Karpas-422 (cell line): ENCODE measurements at regions not wholly inside any gene's neighbourhood (a gene's known extent, or its start where the extent isn't known, plus 50 kb on each side); places are given as distances from the start of the nearest gene placed in this dataset.

Source experiments
- DNase-seq: peaks from one replicate; pipeline ENCODE4 v3.0.0-alpha.2; 2015
- H2AFZ ChIP-seq: fragments of 200-600 bp; sonication (generic); 2 replicates; pipeline ENCODE4 v1.6.1; 2014; ENCODE audit warnings: antibody characterized with exemption, low read length, mixed read lengths
- H3K27ac ChIP-seq: fragments of 200-600 bp; sonication (generic); 2 replicates; pipeline ENCODE4 v1.5.1; 2014; ENCODE audit warnings: mild to moderate bottlenecking, low read length, moderate library complexity
- H3K27me3 ChIP-seq: fragments of 200-600 bp; sonication (generic); 2 replicates; pipeline ENCODE4 v1.6.1; 2014; ENCODE audit warnings: low read length, mixed read lengths
- H3K36me3 ChIP-seq: fragments of 200-600 bp; sonication (generic); 2 replicates; pipeline ENCODE4 v1.6.1; 2014; ENCODE audit warnings: low read length, mixed read lengths; ENCODE audit not compliant: insufficient read depth
- H3K4me1 ChIP-seq: fragments of 200-600 bp; sonication (generic); 2 replicates; pipeline ENCODE4 v1.6.1; 2014; ENCODE audit warnings: mild to moderate bottlenecking, low read length, mixed read lengths
- H3K4me2 ChIP-seq: fragments of 200-600 bp; sonication (generic); 2 replicates; pipeline ENCODE4 v1.6.1; 2014; ENCODE audit warnings: low read length, low read depth, mild to moderate bottlenecking; ENCODE audit not compliant: poor library complexity, severe bottlenecking
- H3K4me3 ChIP-seq: fragments of 200-600 bp; sonication (generic); 2 replicates; pipeline ENCODE4 v1.5.1; 2014; ENCODE audit warnings: mild to moderate bottlenecking, antibody characterized with exemption, low read length, mixed read lengths
- H3K79me2 ChIP-seq: fragments of 200-600 bp; sonication (generic); 2 replicates; pipeline ENCODE4 v1.6.1; 2014; ENCODE audit warnings: mild to moderate bottlenecking, low read length, mixed read lengths
- H3K9ac ChIP-seq: fragments of 200-600 bp; sonication (generic); 2 replicates; pipeline ENCODE4 v1.6.0; 2014; ENCODE audit warnings: low read length
- H3K9me2 ChIP-seq: fragments of 200-600 bp; sonication (generic), shearing (Covaris generic); replicated peaks from 2 replicates; pipeline ENCODE4 v1.6.0; 2014; ENCODE audit warnings: mild to moderate bottlenecking, low read length, moderate library complexity; ENCODE audit not compliant: insufficient read depth
- H3K9me3 ChIP-seq: fragments of 300-700, 200-600 bp; sonication (generic); 2 replicates; pipeline ENCODE4 v1.6.1; 2014; ENCODE audit warnings: low read length, mixed read lengths
- H4K20me1 ChIP-seq: fragments of 200-600 bp; sonication (generic); 2 replicates; pipeline ENCODE4 v1.6.1; 2014; ENCODE audit warnings: mild to moderate bottlenecking, antibody characterized with exemption, low read length, low read depth; ENCODE audit not compliant: insufficient read depth

DNA sequence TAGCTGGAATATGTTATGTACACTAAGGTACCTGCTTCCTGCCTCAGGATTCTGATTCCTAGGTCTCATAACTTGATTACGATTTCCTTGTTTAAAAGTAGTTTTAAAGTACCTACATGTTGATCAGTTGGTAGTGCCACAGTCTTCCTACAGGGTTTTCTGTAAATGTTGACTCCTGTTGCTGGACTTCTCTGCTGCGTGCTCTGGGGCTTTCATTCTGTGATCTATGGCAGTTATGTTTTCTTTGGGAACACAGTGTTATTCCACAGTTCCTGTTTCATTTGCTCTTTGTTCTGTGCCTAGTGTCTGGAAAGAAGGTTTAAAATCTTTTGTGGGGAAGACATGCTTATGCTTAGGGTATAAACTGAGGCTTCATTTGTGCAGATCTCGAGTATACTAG is 343.5 kb downstream of the PLK2 start:
- Histone ChIP-seq H3K4me1 (no peaks in the 10 kb centered on the region), H3K27me3 (no peaks in the 10 kb centered on the region), H4K20me1 (no peaks in the 10 kb centered on the region), H3K9me3 (no peaks in the 10 kb centered on the region), H3K9me2 (no peaks in the 10 kb centered on the region), H3K36me3 (no peaks in the 10 kb centered on the region), H2AFZ (no peak overlapping the region), H3K27ac (no peak overlapping the region), H3K9ac (no peak overlapping the region), H3K79me2 (no peaks in the 10 kb centered on the region), H3K4me3 (no peak overlapping the region), H3K4me2 (no peak overlapping the region)
- no peak for DNase-seq

DNA sequence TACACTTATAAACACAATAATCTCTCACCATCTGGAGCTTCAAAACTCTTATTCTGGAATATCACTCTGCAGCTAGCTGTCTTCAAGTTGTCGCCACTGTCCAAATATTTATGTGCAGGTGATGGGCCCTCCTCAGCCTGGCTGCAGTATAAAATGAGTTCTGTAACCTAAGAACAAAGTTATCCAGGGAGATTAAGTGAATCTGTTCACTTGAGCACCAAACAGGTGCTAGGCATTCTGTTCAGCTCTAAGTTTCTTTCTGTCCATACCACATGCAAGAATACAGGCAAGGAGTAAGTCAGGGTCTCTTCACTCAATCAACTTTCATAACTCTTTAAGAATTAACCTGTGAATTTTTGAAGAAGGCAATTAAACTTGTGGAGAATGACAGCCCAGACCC is 344.1 kb downstream of the PLK2 start:
- DNase-seq = no peak
- no peaks in the 10 kb centered on the region for H3K27me3 ChIP-seq
- no peaks in the 10 kb centered on the region for H4K20me1 ChIP-seq
- no peak overlapping the region for H3K4me2 ChIP-seq
- H3K9ac ChIP-seq = no peak overlapping the region
- no peak overlapping the region for H3K4me3 ChIP-seq
- no peaks in the 10 kb centered on the region for H3K4me1 ChIP-seq
- no peaks in the 10 kb centered on the region for H3K79me2 ChIP-seq
- no peak overlapping the region for H2AFZ ChIP-seq
- no peaks in the 10 kb centered on the region for H3K9me3 ChIP-seq
- H3K27ac ChIP-seq = no peak overlapping the region
- H3K36me3 ChIP-seq = no peaks in the 10 kb centered on the region
- no peaks in the 10 kb centered on the region for H3K9me2 ChIP-seq

DNA sequence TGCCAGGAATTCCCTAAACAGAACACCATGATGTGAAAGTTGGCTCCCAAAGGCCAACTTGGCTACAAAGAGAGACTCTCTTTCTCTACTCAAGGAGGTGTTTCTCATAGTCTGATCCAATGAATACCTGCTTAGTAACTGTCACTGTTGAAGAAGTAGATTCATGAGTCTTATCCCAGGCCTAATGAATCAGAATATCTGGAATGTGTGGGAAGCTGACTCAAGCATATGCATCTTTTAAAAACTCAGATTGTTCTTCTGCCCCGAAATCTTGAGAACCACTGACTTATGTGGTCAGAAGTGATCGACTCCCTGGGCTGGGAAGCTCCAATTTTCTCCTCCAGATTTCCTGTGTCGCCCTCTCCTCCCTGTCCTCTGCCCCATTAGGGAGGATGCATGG is 345.6 kb downstream of the PLK2 start:
- no peaks in the 10 kb centered on the region for H3K27me3 ChIP-seq
- H3K9me3 ChIP-seq = no peaks in the 10 kb centered on the region
- H3K9me2 ChIP-seq = no peaks in the 10 kb centered on the region
- no peaks in the 10 kb centered on the region for H3K79me2 ChIP-seq
- no peak for DNase-seq
- H3K27ac ChIP-seq = no peak overlapping the region
- H3K4me2 ChIP-seq = no peak overlapping the region
- no peak overlapping the region for H3K4me3 ChIP-seq
- H2AFZ ChIP-seq = no peak overlapping the region
- no peak overlapping the region for H3K9ac ChIP-seq
- H4K20me1 ChIP-seq = no peaks in the 10 kb centered on the region
- H3K36me3 ChIP-seq = no peaks in the 10 kb centered on the region
- no peaks in the 10 kb centered on the region for H3K4me1 ChIP-seq

DNA sequence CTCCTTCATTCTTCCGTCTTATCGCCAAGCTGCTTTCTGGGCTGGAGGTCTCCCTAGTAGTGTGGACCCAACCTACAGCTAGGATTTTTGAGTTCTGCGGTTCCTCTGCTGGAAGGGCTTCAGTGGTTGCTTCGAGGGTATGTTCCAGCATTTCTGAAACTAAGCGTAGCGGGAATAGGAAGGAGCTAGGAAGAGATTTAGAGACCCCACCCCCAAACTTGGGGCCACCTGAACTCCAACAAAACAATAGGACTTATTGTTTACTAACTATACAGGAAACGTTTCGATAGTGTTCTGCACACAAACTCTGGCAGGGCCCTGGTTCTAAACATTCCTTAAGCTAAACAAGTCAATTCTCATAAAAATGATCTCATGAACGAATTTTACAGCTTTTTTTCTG is 346.7 kb downstream of the PLK2 start:
- H3K4me1 ChIP-seq = no peaks in the 10 kb centered on the region
- H3K9me2 ChIP-seq = no peaks in the 10 kb centered on the region
- no peaks in the 10 kb centered on the region for H4K20me1 ChIP-seq
- 0 out of 2 replicates have a peak, but pooled peaks cover 2% of the 10 kb centered on the region for H3K27me3 ChIP-seq
- H3K36me3 ChIP-seq = no peaks in the 10 kb centered on the region
- H3K4me3 ChIP-seq = no peak overlapping the region
- no peak for DNase-seq
- no peaks in the 10 kb centered on the region for H3K9me3 ChIP-seq
- no peak overlapping the region for H3K9ac ChIP-seq
- no peak overlapping the region for H2AFZ ChIP-seq
- no peak overlapping the region for H3K4me2 ChIP-seq
- H3K79me2 ChIP-seq = no peaks in the 10 kb centered on the region
- no peak overlapping the region for H3K27ac ChIP-seq

DNA sequence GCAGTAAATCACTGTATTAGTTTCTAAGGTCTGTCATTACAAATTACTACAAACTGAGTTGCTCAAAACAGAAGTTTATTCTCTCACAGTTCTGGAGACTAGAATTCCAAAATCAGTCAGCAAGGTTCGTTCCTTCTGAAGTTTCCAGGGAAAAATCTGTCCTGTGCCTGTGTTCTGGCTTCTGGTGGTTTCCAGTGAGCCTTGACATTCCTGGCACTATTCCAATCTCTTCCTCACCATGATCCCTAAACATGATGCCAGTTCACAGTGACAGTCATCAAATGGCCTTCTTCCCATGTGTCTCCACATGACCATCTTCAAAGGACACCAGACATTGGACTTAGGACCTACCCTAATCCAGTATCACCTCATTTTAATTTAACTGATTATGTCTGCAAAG is 351.4 kb downstream of the PLK2 start:
- Histone ChIP-seq H3K9ac (no peak overlapping the region), H3K36me3 (no peaks in the 10 kb centered on the region), H3K27ac (no peak overlapping the region), H3K9me2 (no peaks in the 10 kb centered on the region), H2AFZ (no peak overlapping the region), H3K79me2 (no peaks in the 10 kb centered on the region), H3K27me3 (0 out of 2 replicates have a peak, but pooled peaks cover 2% of the 10 kb centered on the region), H3K4me2 (no peak overlapping the region), H4K20me1 (no peaks in the 10 kb centered on the region), H3K4me3 (no peak overlapping the region), H3K9me3 (no peaks in the 10 kb centered on the region), H3K4me1 (no peaks in the 10 kb centered on the region)
- DNase-seq = no peak

DNA sequence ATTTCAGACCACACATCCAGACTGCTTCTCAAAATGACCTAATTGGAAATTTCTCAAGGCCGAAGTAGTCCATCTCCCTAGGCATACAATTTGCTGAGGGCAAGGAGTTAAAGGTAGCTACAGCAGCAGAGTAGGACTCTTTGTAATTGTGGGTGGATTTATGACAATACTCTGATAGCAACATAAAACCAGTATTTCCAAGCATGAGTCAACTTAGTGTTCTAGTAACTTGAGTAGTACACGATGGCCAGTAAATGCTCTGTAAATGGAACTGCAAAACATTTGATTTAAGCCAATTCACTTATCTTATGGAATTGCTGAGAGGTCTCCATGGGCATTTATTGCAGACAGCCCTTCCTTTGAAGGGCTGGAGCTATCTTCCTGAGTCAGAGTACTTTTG is 352.2 kb downstream of the PLK2 start:
- no peak overlapping the region for H3K4me3 ChIP-seq
- H4K20me1 ChIP-seq = no peaks in the 10 kb centered on the region
- H3K4me1 ChIP-seq = no peaks in the 10 kb centered on the region

DNA sequence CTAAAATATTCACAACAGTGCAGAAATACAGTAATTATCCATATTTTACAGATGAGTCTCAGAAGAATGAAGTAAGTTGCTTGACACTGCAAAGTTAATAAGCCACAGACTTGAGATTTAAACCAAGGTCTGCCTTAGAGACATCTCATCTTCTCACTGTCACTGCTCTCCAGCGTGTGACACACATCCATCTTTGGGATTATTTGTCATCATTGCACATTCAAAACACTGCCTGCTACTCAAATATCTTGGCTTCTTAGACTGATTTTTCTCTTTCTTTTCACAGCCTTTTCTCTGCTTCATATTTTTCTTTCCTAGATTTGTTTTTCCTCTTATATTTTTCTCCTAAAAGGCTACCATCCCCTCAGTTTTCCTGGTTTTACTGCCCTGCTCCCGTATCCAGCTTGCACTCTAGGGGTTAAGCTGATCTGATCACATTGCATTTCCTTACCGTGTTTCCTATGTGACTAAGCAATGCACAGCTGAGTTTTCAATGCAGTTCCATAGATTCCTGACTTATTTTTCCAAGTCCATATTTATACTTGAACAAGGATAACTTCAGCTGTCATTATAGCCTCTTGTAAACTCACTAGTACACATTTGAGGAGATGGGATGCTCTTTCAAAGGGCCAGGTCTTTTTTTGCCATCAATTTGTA is 353.0 kb downstream of the PLK2 start:
- no peaks in the 10 kb centered on the region for H4K20me1 ChIP-seq
- H3K4me2 ChIP-seq = no peak overlapping the region
- no peak overlapping the region for H3K9ac ChIP-seq
- H3K79me2 ChIP-seq = no peaks in the 10 kb centered on the region
- no peak overlapping the region for H3K27ac ChIP-seq
- H3K4me1 ChIP-seq = no peaks in the 10 kb centered on the region
- no peak for DNase-seq
- no peaks in the 10 kb centered on the region for H3K9me2 ChIP-seq
- no peaks in the 10 kb centered on the region for H3K9me3 ChIP-seq
- 0 out of 2 replicates have a peak, but pooled peaks cover 2% of the 10 kb centered on the region for H3K27me3 ChIP-seq
- no peak overlapping the region for H3K4me3 ChIP-seq
- no peak overlapping the region for H2AFZ ChIP-seq
- no peaks in the 10 kb centered on the region for H3K36me3 ChIP-seq

More for the DNA sequence above, 352.2 kb downstream of the PLK2 start:
- Histone ChIP-seq H3K9ac (no peak overlapping the region), H3K9me3 (no peaks in the 10 kb centered on the region), H2AFZ (no peak overlapping the region), H3K4me2 (no peak overlapping the region), H3K27me3 (0 out of 2 replicates have a peak, but pooled peaks cover 2% of the 10 kb centered on the region), H3K79me2 (no peaks in the 10 kb centered on the region), H3K9me2 (no peaks in the 10 kb centered on the region), H3K36me3 (no peaks in the 10 kb centered on the region), H3K27ac (no peak overlapping the region)
- no peak for DNase-seq

DNA sequence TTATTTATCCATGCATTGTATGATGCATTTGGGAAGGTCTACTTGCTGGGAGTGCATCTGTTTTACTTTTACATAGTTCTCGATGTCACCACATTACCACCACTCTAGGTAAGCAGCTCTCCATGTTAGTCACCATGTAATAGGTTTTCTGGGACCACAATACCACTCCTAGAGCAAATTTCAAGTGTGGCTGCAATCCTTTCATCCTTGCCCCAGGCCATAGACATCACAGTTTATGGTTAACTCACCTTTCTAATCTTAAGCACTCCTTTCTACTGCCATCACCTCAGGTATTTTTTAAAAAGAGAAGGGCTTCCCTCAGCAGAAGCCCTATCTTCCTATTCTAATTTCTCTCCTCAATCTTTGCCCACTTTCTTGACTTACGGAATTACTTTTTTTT is 354.1 kb downstream of the PLK2 start:
- H2AFZ ChIP-seq = no peak overlapping the region
- H3K27ac ChIP-seq = no peak overlapping the region
- H3K4me2 ChIP-seq = no peak overlapping the region
- H3K9ac ChIP-seq = no peak overlapping the region
- H3K9me3 ChIP-seq = no peaks in the 10 kb centered on the region
- H3K4me3 ChIP-seq = no peak overlapping the region
- H3K4me1 ChIP-seq = no peaks in the 10 kb centered on the region
- H3K9me2 ChIP-seq = no peaks in the 10 kb centered on the region
- no peak for DNase-seq
- H3K27me3 ChIP-seq = 0 out of 2 replicates have a peak, but pooled peaks cover 2% of the 10 kb centered on the region
- H3K36me3 ChIP-seq = no peaks in the 10 kb centered on the region
- no peaks in the 10 kb centered on the region for H3K79me2 ChIP-seq
- no peaks in the 10 kb centered on the region for H4K20me1 ChIP-seq
